22Rv1 (cell line): ENCODE measurements at regions not wholly inside any gene's neighbourhood (a gene's known extent, or its start where the extent isn't known, plus 50 kb on each side); places are given as distances from the start of the nearest gene placed in this dataset.

ENCODE experiments used
- ZFX ChIP-seq: fragments of 450-650 bp; IDR thresholded peaks from 2 replicates; pipeline ENCODE4 v1.6.1; 2017; ENCODE audit warnings: antibody characterized with exemption, borderline replicate concordance
- TF ChIP-seq, protein P1 (sequence below): fragments of 450-650 bp; IDR thresholded peaks from 2 replicates; pipeline ENCODE4 v1.5.1; 2017; ENCODE audit warnings: mild to moderate bottlenecking

DNA sequence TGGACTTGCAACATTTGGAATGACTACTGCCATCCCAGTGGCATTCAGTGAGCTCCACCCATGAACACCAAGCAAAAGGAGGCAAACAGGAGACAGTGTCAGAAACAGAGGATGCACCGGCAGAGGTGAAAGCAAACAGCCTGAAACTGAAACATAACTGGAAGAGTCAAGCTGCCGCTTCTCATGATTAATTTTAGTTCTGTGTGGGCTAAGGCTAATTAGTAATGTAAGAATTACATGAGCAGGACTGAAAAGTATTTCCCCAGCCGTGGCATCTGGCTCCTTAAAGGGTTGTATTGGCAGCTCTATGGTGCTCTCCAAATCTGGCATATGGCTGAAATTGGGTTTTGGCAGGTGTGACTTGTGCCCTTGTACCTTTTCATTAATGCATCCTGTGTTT lies 1108.1 kb downstream of the TSN start:
- TF ChIP-seq, protein P1, sequence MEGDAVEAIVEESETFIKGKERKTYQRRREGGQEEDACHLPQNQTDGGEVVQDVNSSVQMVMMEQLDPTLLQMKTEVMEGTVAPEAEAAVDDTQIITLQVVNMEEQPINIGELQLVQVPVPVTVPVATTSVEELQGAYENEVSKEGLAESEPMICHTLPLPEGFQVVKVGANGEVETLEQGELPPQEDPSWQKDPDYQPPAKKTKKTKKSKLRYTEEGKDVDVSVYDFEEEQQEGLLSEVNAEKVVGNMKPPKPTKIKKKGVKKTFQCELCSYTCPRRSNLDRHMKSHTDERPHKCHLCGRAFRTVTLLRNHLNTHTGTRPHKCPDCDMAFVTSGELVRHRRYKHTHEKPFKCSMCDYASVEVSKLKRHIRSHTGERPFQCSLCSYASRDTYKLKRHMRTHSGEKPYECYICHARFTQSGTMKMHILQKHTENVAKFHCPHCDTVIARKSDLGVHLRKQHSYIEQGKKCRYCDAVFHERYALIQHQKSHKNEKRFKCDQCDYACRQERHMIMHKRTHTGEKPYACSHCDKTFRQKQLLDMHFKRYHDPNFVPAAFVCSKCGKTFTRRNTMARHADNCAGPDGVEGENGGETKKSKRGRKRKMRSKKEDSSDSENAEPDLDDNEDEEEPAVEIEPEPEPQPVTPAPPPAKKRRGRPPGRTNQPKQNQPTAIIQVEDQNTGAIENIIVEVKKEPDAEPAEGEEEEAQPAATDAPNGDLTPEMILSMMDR = no peak
- no peak for TF ChIP-seq ZFX
